Anterior cingulate cortex (tissue), 58 donors: ENCODE measurements at regions not wholly inside any gene's neighbourhood (a gene's known extent, or its start where the extent isn't known, plus 50 kb on each side); places are given as distances from the start of the nearest gene placed in this dataset.

Source experiments
- DNase-seq, 58 donors: peaks; one replicate each; lab custom pipeline; 2025; lab: John Stamatoyannopoulos, UW

- DNase-seq: no peak
Measured at GRCh38 chr14:95418858-95419257, 97.6 kb downstream of the SYNE3 start.

GRCh38 chr14:95417492-95417891 is 97.8 kb upstream of the CLMN start:
- DNase-seq: no peak

GRCh38 chr14:95415993-95416392 is 96.3 kb upstream of the CLMN start:
- DNase-seq: no peak

DNA sequence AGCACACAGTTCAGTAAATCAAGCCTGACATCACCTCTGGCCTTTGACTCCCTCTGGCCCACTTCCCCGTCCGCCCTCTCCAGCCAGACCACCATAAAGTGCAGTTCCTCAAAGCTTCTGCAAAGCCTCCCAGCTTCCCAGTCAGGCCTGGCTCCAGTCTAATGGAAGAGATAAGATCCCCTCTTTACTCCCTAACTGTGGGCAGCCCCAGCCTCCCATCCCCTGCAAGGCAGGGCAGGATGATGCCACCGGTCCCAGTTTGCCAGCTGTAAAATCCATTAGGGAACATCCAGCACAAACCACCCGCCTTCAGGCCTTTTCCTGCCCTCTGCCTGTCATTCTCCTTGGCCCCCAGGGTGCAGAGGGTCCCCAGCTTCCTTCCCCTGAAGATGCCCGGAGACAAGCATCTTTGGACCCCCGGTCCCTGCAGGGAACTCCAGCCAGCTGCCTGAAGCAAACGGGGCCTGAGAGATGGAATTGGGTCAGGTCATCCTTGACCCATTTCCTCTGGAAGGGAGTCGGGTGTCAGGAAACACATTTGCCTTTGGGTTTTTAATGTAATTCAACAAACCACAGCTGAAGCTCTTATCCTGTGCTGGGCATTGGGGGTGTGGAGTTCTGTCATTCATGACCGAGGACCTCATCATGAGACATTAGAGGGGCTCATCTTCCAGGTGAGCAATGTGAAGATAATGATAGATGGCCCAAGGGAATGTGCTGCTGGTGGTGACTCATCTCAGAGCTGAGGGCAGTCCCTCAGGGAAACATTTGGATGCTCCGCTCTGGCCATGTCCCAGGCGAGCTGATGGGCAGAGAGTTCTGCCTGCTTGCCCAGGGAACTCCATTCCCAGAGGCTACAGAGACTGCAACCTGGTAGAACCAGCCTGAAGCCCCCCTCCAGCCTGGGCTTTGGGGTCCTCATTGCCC is 93.8 kb upstream of the CLMN start:
- no peak for DNase-seq

- DNase-seq: no peak
Measured at GRCh38 chr14:95410838-95411237, 91.1 kb upstream of the CLMN start.

DNA sequence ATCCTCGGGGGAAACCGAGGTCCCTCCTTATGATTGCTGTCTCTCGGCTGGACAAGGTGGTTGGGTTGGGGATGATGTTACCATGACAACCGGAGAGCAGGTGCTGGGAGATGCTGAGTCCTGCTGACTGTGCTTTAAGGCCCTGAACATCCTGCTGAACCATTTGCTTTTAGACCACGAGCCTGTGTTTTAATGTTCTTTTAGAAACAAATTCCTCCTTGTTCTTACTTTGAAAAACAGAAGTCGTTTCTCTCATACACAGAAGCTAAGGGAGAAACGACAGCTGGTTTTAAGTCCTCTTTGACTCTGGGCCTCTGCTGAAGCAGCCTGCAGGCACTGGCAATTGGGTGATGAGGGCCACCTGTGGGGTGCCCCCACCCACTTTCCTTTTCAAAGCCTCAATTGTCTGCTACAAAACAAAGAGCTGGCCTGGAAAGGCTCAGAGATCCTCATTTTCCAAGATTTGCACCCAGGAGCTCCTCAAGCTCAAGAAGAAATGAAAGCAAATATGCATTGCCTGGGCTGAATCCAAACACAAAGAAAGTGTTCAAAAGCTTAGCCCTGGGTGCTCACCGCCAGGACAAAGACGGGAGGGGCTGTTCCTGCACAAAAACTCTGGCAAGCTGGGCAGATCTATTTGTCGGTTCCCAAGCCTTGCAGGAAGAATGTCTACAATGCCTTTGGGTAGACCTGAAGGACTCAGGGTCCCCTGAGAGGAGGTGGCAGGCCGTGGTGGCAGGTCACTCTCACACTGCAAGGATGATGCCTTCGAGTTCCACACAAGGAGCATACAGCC is 90.0 kb upstream of the CLMN start:
- peak in 25 of 58 donors; percentile 4 to 70 (median 21) for DNase-seq

DNA sequence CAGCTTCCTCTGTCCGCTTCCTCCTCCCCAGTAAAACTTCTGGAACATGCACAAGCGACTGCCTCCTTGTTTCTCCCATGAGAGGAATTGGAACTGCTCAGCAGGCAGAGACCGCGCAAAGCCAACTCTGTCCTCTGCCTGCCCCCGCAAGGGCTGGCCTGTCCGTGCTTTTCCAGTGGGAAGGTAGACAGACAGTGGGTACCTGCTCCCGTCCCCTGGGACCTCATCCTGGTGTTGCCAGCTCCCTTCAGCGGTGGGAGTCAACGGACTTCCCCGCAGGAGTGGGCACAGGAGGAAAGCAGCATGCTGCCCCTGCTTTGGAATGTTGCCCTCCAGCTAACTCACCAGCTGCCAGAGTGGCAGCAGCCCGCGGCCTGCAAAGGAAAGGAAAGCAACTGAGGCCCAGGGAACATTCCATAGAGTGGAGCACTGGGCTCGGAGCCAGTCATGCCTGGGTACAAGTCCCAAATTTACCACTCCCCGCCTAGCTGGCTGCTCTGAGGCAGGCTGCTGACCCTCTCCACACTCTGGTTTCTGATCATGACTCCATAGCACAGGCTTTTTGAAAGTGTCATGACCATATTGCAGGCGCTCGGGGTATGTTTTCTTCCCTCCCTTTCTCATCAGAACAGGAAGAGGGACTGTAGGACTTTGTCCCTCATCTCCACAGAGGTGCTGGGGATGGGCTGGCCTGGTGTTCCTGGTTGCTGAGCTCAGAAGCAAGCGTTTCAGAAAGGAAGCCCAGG is 89.2 kb upstream of the CLMN start:
- DNase-seq: peak in 30 of 58 donors; percentile 10 to 73 (median 39)

DNA sequence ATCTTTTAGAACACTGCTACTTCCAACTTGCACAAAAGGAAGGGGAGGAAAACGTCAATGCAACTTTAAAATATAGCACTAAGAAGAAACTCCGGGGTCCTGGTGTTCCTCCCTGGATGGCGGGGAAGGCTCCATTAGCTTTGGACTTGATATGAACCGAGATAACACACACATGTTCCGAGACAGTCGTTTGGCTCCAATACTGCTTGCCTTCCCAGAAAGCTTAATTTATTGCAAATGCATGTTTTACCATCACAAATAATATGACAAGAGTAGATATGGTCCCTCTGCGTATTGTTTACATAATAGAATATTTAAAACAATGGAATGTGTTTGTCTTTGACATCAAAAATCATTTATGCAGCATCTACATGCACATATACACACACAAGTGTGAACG is 87.6 kb upstream of the CLMN start:
- no peak for DNase-seq

DNA sequence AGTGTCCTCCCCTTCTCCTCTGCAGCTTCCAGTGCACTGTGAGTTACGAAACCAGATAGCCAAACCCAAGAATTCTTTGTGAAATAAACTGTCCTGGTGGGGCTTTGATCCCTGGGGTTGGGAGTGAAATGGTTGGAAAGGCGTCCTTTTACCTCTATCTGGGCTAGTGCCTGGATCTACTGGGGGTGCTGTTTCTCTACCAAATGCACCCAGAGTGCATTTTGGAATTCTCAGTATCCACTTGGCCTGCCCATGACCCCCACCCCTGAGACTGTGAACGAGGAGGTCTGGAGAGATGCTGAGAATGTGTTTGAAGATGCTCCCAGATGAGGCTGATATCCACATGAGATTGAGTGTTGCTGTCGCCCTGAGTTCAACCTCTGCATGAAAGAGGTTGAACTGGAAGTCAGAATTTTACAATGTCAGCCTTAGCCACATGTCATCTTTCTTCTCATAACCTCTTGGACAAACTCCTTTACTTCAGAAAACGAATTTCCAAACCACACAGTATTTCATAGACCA is 87.1 kb upstream of the CLMN start:
- DNase-seq: no peak

DNA sequence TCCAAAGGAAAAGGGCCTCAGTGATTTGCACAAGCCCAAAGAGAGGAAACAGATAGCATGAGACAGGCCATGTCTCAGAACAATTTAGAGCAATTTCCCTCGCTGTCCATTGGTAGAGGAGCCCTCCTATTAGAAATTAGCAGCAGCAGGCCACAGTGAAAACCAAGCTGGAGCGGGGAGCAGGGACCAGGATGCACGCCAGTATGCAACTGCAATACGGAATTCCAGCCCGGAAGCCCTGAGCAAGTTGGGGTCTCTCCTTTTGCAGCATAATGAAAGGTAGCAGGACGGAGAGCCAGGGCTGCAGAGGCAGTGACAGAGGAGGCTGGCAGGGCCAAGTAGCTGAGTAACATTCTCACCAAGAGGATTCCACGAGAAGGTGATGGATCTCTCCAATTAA is 84.9 kb upstream of the CLMN start:
- no peak for DNase-seq

DNA sequence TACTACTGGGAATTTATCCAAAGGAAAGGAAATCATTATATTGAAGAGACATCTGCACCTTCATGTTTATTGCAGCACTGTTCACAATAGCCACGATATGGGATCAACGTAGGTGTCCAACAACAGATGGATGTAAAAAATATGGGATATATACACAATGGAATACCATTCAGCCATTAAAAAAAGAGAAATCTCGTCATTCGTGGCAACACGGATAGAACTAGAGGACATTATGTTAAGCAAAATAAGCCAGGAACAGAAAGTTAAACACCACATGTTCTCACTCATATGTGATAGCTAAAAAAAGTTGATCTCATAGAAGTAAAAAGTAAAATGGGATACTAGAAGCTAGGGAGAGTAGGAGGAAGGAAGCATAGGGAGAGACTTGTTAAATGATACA is 82.9 kb upstream of the CLMN start:
- DNase-seq: peak in 1 of 58 donors; percentile 9

DNA sequence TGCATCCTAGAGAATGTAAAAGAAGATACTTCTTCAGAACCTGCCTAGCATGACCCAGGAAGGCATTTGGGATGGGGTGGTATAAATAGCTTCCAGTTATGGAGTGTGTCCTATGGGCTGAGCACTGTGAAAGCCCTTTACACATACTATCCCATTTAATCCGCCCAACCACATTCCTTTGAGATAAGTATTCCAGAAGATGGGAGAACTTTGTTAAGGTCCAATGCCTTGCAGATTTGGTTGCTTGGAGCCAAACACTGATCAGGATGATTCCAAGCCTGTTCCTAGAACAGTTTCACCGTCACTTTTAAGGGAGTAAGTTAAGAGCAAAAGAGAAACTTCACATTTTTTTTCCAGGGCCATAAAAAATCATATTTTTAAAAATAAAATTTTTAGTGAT is 82.5 kb upstream of the CLMN start:
- DNase-seq: no peak

DNA sequence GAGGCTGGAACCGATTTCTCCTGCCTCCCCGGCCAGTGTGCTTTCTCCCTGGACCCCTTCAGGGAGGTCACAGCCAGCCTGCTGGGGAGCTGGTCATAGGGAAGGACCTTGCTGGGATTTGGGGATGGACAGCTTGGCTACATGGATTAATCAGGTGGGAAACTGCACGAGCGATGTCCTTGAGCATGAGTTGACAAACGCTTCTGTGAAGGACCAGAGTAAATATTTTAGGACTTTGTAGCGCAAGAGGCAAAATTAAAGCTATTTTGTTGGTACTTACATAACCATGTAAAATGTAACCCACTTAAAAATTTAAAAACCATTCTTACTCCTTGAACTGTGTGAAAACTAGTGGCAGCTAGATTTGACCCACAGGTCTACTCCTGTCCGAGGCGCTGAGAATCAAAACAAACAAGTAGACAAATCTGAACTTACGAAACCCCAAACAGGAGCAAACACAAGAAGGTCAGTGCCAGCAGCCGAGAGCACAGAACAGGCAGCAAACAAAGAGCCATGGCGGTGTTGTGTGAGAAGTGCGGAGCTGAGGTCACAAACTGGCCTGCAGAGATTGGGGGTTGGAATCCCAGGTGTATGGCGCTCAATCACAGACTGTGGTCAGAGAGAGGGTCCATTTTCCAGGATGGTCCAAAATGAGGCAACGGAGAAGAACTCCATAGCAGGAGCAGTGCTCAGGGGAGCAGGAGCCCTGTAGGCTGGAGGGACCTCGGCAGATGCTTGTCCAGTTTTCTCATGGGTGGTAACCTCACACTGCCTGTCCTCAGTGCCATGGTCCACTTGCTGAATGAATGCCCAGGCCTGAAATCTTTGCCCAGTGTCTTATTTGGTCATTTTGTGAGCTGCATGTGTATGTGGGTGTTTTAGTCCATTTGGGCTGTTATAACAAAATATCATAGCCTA is 79.2 kb upstream of the CLMN start:
- DNase-seq: no peak

GRCh38 chr14:95397325-95397724 is 77.6 kb upstream of the CLMN start:
- no peak for DNase-seq

DNA sequence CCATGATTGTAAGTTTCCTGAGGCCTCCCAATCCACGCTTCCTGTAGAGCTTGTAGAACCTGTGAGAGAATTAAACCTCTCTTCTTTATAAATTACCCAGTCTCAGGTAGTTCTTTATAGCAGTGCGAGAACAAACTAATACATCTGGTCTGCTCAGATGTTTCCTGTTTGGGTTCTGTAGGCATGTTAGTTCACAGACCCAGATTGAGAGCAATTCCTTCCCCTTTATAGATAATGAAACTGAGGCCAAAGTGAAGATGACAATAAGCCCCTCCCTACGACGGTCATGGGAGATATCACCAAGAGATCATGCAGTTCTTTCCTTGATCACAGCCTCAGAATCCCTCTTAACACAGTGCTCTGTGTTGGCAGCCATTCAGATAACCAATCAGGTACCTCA is 76.5 kb upstream of the CLMN start:
- DNase-seq: no peak

DNA sequence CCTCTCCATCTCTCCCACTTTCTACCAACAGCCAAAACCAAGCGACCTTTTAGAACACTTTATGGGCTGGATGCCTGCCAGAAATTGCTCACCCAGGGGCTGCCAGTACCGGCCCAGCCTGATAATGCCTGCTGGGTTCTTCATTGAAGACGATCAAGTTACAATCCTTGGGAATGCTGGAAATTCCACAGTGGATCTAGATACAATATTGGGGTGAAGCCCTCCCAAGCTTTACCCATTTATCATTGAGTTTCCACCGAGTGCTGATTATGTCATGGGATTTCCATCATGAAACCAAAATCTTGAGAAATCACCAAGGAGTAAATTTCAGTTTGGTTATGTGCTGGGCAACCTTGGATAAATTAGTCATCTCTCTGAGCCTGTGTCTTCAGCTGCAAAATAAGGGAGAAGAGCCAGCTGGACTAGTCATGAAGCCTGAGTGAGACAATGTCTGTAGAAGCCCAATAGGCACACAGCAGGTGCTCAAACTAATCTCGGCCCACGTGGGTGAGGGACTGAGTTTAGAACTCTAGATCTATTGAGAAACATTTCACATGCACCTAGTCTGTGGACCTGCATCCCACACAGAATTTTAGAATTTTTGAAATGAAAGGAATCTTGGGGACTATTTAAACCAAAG is 75.5 kb upstream of the CLMN start:
- DNase-seq: peak in 1 of 58 donors; percentile 16

GRCh38 chr14:95394297-95395097 is 74.8 kb upstream of the CLMN start:
- DNase-seq: no peak

DNA sequence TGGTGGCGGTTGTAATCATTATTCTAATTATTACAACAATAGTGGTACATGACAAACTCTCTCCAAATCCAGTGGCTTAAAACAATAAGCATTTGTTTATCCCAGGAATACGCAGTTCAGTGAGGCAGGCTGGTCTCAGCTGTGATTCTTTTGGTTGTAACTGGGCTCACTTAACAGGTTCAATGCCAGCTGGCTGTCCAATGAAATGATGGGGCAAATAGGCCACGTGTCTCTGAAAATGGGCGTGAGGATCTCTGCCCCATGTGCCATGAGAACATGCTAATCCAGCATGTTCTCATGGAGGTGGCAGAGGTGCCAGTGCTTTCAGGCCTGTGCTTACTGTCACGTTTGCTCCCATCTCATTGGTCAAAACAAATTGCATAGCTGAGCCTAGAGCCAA is 73.1 kb upstream of the CLMN start:
- DNase-seq: peak in 3 of 58 donors; percentile 2 to 48 (median 6)
